ENCODE measurements at regions not wholly inside any gene's neighbourhood (a gene's known extent, or its start where the extent isn't known, plus 50 kb on each side); places are given as distances from the start of the nearest gene placed in this dataset.
"Not testable (repeated sequence)": the region's sequence is repeated elsewhere in the genome, so short reads cannot be mapped to it uniquely, and the experiment has no call there.

DNA sequence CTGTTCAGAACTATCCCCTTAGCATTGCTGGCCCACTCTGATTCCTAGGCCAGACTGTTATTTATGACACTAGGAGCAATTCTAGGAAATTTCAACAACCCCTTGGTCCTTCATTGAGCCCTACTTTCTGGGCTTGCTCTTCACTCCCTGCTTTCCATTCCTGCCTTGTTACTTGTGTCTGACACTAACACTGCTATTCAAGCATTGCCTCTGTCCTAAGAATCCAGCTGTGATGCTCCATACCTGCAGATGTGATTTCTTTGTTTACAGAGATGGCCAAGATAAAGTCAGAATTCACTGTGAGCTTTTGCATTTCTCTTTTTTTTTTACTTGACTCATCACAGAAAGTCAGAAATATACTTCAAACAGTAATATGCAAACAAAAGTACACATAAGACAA lies 377.2 kb upstream of the GOT2 start:
- DNase-seq: no peak

DNA sequence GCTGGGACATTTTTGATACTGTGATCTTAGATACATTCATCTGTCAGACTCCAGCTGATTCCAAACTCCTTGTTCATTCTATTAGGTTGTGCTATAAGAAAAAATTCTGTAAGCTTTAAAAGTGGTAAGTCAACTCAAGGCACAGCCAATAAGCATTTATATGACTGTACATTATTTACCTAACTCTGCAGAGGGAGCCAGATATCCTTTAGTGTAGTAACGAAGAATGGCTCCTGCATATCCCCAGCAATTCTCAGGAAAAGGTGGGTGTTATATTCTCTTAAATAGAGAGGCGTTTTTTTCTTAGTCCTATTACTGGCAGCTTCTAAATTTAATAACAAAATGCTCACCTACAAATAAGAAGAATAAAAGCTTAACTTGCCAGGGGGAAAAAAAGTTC lies 374.3 kb upstream of the GOT2 start:
- DNase-seq: no peak

DNA sequence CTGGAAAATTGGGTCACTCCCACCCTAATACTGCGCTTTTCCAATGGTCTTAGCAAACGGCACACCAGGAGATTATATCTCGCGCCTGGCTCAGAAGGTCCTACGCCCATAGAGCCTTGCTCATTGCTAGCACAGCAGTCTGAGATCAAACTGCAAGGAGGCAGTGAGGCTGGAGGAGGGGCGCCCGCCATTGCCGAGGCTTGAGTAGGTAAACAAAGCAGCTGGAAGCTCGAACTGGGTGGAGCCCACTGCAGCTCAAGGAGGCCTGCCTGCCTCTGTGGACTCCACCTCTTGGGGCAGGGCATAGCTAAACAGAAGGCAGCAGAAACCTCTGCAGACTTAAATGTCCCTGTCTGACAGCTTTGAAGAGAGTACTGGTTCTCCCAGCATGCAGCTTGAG lies 362.6 kb upstream of the GOT2 start:
- not testable (repeated sequence) for DNase-seq

DNA sequence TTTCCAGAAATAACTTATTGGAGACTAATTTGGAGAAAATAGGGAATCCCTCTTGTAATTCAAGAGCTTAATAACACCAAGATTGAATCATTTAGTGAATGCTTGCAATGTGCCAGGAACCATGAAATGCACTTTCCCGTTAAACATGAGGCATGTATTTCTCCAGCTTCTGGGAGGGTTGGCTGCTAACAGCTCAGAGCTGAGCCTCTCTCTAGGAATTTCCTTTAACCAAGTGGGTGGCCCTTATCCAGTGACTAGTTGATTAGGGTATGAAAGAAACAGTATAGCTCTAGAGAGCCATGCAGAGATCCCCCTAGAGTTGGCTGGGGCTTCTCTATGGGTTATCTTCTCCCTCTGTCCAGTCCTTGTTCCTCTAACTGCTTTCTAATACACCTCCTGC lies 356.4 kb upstream of the GOT2 start:
- DNase-seq: no peak

DNA sequence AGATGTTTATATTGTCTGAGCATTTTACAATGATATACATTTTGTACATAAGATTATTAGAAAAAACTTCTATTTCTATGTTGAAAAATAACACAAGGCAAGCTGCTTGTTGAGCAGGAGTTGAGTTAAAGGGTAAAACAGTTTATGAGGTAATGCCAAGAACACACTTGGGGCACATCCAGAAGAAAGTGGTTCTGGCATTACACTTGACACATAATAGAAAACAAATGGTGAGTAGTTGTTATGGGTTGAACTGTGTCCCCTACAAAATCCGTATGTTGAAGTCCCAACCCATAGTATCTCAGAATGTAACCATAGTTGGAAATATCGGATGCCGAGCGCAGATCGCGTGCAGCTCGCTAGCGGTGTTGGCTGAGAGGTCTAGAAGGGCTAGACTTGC lies 354.3 kb upstream of the GOT2 start:
- no peak for DNase-seq

DNA sequence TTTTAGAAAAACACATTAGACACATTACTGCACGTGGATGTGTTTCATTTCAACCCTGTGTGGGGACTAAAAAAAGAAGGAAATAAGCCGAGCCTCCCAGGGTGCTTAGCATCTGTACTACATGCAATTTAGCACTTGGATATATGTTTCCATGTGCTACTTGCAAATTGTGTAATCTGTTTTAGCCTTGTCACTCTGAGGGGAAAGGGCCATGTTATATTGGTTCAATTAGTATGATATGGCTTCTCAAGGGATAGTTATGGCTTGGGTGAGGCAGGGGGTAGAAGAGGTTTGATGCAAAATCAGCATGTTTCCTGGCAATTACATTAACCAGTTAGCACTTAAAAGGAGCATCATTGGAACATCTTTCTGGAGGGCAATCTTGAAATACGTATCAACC lies 353.5 kb upstream of the GOT2 start:
- DNase-seq: no peak

DNA sequence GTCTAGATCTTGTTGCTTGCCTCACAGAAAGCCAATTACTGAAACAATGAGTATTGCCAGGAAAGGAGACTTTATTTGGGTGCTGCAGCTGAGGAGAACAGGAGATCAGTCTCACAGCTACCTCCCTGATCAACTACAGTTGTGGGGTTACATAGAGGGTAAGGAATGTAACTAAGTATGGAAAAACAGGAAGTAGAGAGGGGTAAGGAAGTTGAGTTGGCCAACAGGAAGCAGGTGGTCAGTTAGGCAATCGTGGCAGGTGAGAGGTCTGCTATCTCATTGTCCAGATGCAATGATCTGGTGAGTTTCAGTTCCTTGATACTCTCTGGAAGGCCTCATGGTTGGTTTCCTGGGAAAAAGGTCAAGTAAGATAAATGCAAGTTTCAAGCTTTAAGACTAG lies 333.1 kb upstream of the GOT2 start:
- no peak for DNase-seq

DNA sequence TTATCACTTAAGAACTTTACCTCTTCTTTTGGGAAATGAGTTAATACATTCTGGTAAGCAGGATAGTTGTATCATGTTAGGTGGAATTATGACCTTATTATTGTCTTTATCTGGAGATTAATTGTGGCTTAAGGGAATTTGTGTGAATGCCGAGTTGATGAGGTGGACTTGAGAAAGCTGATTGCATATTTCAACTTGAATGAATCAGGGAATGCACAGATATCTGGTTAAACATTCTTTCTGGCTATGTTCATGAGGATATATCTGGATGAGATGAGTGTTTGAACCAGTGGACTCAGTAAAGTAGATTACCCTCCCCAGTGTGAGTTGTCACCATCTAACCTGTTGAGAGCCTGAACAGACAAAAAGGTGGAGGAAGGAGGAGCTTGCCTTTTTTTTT lies 326.1 kb upstream of the GOT2 start:
- DNase-seq: no peak

DNA sequence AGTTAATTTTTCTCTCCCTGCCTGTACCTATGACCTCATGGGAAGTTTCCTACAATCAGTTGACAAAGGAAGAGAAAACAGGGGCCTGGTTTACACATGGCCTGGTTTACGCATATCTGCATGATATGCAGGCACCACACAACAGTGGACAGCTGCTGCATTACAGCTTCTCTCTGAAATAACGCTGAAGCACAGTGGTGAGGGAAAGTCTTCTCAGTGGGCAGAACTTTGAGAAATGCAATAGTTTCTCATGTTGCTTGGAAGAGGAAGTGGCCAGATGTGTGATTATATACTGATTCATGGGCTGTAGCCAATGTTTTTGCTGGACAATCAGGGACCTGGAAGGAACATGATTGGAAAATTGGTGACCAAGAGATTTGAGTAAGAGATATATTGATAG lies 324.1 kb upstream of the GOT2 start:
- no peak for DNase-seq

DNA sequence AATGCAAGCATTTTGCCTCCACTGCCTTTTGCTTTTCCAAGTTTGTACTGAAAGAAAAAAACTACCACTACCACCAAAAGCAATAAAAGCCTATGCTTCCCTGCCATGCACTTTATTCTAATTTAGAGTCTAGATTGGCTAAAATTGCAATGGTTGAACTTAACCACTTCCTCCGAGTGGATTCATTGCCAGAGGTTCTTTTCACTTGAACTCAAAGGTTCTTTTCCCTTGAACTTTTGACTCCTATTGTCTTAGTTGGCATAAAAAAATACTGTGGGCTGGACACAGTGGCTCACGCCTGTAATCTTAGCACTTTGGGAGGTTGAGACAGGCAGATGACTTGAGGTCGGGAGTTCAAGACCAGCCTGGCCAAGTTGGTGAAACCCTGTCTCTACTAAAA lies 319.8 kb upstream of the GOT2 start:
- no peak for DNase-seq

DNA sequence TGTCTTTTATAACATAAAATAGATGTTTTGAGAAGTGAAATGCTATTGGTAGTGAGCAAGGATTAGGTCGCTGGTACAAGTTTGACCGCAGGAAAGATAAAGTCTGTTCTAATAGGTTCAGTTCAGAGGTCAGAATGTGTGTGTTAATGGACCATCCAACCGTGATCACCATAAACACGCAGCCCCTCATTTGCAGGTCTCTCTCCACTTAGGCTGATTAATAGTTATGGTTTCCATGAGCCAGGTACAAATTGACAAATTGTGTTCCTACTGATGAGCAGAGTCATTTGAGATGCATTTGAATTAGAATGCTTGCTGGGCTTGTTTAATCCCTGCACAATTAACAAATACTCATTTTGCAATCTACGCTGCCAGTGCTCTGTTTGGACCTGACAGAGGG lies 318.1 kb upstream of the GOT2 start:
- no peak for DNase-seq

DNA sequence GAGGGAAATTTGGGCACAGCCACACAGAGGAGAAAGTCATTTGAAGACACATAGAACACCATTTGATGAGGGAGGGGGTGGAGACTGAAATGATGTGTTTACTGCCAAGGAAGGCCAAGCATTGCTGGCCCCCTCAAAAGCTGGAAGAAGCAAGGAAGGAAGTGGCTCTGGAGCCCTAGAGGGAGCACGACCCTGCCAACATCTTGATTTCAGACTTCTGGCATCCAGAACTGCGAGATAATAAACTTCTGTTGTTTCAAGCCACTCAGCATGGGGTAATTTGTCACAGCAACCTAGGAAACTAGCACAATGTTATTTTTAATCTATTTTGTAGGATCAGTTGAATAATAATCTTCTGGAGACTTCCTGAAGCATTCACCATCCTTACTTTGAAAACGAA lies 314.8 kb upstream of the GOT2 start:
- DNase-seq: no peak

DNA sequence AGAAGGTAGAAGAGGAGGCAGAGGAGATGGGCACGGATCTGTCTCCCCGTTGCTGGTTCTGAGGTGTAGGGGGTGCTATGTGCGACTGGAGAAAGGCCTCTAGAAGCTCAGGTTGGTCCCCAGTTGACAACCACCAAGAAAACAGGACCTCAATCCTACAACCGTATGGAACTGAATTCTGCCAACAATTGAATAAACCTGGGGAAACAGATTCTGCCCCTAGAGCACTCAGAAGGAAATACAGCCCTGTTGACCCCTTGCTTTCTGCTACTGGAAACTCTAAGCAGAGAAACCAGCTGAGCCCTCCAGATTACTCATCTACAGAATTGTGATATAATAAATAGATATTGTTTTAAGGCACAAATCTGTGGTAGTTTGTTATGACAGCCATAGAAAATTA lies 313.0 kb upstream of the GOT2 start:
- no peak for DNase-seq

DNA sequence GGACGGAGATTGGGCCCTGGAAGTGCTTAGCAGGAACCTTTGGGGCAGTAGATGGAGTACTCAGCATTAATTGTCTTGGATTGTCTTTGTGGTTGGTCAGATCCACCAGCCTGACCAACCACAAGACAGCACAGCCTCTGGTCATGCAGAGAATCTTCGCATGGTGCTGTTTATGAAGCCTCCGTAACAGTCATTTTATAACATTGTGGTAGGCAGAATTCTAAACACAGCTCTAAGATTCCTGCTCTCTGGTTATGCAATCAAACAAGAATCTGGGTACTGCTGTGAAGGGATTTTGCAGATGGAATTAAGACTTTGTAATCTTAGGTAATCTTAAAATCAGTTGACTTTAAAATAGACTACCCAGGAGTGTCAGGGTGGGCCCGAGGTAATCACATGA lies 312.2 kb upstream of the GOT2 start:
- DNase-seq: no peak

DNA sequence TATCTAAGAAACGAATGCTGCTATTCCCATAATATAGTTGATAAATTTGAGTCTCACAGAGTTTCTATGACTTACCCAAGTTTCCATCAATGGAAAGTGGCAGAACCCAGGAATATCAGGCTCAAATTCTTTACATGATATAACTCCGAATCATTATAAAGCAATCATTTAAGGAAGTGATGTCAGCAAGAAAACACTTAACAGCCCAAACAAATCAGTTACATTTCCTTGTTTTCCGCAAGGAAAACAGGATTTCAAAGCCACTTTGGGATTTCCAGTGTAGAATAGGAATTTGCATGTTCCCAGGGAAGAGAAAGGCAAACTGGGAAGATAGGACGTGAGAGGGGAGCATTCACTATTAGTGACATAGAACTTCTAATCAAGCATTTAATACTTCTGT lies 311.4 kb upstream of the GOT2 start:
- no peak for DNase-seq

DNA sequence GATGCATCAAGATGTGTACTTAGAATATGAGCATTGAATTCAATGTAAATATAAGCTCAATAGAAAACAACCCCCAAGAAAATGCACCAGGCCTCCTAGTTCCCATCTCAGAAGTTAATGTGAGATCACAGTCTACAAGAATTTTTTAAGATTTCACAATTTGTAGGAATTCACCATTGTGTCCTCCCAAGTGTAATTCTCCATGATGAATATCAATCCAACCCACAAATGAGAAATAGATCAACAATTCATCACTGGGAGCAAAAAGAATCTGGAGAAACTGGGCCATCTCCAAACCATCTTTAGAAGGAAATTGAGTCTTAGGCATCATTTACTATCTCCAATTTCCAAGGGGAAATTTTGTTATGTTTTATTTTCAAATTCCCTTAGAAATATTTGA lies 310.5 kb upstream of the GOT2 start:
- no peak for DNase-seq

DNA sequence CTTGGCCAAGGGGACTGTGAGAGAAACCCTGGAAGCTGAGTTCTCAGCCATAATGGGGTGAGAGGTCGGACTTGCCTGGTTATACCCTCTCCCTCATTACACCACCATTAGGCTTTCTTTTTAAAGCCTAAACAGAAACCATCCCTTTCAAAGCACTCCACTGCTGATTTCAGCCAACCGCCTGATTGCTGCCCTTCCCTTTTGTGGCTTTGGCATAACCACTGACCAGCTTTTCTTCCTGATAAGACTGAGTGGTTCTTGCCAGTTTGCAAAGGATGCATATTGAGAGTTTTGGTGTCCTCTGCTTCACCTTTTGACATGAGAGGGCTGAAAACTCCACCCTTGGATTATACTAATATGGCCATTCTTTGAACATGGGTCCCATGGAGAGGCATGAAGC lies 308.2 kb upstream of the GOT2 start:
- DNase-seq: no peak

DNA sequence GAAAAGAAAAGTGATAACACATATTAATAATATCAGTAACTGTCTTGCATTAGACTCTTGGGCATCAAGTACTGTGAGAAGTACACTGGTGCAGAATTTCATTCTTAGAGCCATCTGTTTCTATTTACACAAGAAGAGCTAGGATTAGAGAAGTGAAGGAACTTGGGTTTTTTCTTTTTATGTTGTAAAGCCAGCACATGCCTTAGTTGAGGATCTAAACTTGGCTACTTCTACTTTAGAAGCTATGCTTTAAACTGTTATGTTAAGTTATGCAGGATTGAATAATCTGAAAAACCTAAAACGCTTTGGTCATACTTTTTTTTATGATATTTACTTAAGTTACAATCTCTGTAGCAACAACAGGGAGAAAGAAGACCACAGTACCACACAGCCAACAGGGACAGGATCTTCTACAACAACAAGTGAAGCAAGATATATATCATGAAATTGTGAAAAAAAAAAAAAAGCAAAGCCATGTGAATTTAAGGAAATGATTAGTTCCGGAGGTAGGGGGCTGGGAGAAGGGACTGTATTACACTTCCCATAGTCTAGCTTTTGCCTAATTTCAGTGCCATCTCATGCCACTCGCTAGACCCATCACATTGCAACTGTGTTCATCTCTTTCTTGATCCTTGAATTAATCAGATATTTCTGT lies 305.1 kb upstream of the GOT2 start:
- no peak for DNase-seq

DNA sequence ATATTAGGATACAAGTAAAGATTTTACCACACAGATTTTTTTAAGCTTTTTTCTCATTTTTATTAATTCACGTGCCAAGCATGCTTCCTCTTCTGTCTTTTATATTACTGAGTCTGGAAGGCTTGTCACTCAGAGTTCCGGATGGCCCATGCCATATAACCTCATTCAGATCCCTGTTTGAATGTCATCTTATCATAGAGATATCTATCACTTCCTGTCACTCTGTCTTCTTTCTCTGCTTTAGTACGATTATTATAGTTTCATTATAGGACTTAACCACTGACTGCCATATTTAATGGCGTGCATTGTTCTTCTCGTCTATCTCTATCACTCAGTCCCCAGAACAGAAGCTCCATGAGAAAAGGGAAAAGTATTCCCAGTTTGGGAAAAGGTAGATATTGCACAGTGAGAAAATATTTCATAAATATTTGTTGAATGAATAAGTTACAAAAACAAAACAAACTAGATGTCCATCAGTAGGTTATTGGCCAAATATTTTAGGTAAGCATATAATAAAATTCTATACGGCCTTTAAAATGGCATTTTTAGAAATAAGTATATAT lies 296.9 kb upstream of the GOT2 start:
- DNase-seq: no peak

DNA sequence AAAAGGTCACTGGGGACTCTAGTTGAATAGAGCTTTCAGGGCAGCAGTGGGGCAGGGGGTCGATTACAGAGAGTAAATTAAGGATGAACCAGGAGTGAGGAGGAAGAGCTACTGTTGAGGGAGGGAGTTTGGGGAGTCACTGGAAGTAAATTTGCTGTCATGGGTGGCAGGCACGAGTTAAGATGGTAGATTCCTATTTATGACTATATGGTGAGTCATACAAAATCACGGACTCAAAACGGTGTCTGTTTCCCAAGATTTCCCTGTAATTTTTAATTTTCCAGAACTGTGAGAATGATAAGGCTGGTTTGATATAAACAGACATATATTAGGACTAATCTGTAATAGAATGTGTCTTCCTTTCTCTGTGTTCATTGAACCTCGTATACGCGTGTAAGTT lies 287.6 kb upstream of the GOT2 start:
- DNase-seq: no peak

DNA sequence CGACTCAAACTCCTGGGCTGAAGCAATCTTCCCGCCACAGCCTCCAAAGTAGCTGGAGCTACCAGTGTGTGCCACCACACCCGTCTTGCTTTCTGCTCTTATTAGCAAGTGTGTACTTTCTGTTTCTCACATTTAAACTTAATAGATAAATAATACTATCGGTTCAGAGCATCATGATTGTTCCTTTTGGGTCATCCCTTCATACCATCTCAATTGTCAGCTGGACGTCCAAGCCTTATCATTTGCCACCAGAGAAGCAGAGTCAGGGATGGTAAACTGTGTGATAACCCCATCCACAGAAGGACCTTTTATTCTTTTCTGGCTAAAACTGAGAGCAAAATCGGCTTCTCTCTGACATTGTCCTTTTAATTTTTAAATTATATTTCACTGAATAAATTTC lies 279.8 kb upstream of the GOT2 start:
- DNase-seq: no peak

DNA sequence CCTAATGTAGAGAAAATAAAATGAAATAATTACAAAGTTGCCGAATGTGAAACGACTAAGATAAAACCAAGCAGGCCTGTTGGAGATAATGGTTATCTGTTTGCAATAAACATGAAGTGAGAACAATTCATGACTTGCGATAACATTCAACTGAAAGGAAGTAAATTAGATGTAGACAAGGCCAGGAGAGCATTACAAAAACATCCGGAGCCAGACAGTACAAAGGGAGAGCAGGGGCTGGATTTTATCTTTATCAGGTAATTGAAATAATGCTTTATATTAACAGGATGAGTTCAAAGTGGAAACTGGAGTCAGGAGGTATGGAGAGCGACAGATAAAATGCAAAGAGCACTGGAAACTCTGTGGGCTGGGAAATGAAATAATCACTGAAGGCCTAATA lies 265.6 kb upstream of the GOT2 start:
- DNase-seq: no peak

DNA sequence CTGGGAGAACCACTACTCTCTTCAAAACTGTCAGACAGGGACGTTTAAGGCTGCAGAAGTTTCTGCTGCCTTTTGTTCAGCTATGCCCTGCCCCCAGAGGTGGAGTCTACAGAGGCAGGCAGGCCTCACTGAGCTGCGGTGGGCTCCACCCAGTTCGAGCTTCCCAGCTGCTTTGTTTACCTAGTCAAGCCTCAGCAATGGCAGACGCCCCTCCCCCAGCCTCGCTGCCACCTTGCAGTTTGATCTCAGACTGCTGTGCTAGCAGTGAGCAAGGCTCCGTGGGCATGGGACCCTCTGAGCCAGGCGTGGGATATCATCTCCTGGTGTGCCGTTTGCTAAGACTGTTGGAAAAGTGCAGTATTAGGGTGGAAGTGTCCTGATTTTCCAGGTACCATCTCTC lies 258.6 kb upstream of the GOT2 start:
- DNase-seq: not testable (repeated sequence)

DNA sequence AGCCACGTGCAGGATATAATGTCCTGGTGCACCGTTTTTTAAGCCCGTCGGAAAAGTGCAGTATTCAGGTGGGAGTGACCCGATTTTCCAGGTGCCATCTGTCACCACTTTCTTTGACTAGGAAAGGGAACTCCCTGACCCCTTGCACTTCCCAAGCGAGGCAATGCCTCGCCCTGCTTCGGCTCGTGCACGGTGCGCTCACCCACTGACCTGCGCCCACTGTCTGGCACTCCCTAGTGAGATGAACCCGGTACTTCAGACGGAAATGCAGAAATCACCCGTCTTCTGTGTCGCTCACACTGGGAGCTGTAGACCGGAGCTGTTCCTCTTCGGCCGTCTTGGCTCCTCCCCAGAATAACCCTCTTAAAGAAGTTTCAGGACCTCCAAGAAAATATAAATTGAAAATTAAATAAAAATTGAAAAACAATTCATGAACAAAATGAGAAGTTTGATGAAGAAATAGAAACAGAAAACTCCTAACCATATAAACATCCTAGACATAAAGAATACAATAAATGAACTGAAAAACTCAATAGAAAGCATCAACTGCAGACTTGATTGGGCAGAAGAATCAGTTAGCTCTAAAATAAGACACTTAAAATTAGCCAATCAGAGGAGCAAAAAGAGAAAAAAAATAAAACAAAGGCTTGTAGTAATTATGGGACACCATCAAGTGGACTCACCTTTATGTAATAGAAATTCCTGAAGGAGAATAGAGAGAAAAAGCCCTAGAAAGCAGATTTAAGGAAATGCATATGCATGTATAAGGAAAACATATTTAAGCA lies 249.3 kb upstream of the GOT2 start:
- DNase-seq: not testable (repeated sequence)

DNA sequence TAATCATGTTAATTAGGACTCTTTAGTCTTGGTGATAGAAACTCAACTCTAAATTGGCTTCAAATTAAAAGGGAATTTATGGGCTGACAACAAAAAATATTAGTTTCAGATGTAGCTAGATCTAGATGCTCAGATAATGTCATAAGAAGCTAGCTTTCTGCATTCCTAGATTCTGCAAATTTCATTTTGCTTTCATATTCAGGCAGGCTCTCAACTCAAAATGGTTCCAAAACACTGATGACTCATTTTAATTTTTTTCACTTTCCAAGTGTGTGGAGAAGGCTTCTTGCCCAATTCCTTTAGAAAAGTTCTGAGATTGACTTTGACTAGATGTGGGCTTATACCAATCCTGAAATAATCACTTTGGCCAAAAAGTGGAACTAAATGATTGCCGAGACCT lies 236.7 kb upstream of the GOT2 start:
- no peak for DNase-seq
